HUES64 (cell line): ENCODE measurements at regions not wholly inside any gene's neighbourhood (a gene's known extent, or its start where the extent isn't known, plus 50 kb on each side); places are given as distances from the start of the nearest gene placed in this dataset.

Source experiments
- H3K27ac ChIP-seq: 2 replicates; pipeline ENCODE4 v1.7.0; 2013; ENCODE audit warnings: low read depth, low read length, inconsistent platforms
- H3K27me3 ChIP-seq: 2 replicates; pipeline ENCODE4 v1.6.1; 2013; ENCODE audit warnings: mild to moderate bottlenecking, low read length; ENCODE audit not compliant: insufficient read depth
- H3K36me3 ChIP-seq: 2 replicates; pipeline ENCODE4 v1.6.1; 2013; ENCODE audit warnings: mild to moderate bottlenecking, low read length; ENCODE audit not compliant: insufficient read depth
- H3K4me1 ChIP-seq: 2 replicates; pipeline ENCODE4 v1.6.1; 2013; ENCODE audit warnings: mild to moderate bottlenecking, low read length, moderate library complexity; ENCODE audit not compliant: insufficient read depth
- H3K4me3 ChIP-seq: 2 replicates; pipeline ENCODE4 v1.5.1; 2013; ENCODE audit warnings: mild to moderate bottlenecking, low read length, moderate library complexity
- H3K9ac ChIP-seq: 2 replicates; pipeline ENCODE4 v1.6.1; 2013; ENCODE audit warnings: mild to moderate bottlenecking, low read depth, low read length
- H3K9me3 ChIP-seq: 2 replicates; pipeline ENCODE4 v1.6.1; 2013; ENCODE audit warnings: low read depth, low read length; ENCODE audit not compliant: insufficient read depth
- WGBS: fragments of 150-250, 120-280 bp; methylation state at CpG from one replicate; pipeline ENCODE4 v1.1.7; 2013; ENCODE audit warnings: missing lambda C conversion rate; 5-methylcytosine and 5-hydroxymethylcytosine counted together

DNA sequence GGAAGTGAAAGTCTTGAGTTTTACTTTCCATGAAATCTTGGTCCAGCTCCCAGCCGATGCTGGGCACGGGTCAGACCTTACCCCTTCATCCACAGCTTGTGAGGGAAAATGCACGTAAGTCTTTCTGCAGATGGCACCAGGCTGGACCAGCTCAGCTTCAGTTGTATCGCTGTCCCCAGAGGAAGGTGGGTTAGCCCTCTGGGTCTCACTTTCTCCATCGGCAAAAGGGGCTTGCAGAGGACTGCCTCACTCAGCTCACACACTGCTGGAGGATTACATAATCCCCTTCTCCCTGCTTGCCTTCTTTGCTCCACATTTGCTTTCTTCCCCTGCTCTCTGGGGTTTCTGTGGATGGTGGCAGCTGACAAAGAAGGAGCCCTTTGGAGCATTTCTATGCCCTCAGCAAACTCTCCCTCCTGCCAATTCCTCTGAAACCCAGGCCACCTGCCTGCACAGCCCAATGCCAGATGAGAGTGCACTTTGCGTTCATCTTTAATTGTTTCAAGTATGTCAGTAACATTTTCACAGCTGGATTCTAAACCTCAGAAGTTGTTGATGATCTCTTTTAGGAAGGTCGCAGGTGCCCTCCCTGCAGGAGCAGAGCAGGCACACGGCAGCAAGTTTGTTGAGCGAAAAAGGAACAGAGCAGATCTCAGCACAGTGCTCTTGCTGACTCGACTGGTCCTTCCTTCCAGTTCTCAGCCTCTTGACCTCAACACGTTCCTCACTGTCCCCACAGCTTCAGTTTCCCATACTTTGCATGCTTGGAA is 155.6 kb upstream of the GLI2 start:
- Histone ChIP-seq H3K4me1 (peaks cover 20% of the 10 kb centered on the region), H3K4me3 (no peak overlapping the region), H3K27me3 (peaks cover 85% of the 10 kb centered on the region), H3K9me3 (no peaks in the 10 kb centered on the region), H3K9ac (no peak overlapping the region), H3K36me3 (no peaks in the 10 kb centered on the region), H3K27ac (no peak overlapping the region)
- 87% methylated on average over 11 of the region's 11 CpGs for WGBS

DNA sequence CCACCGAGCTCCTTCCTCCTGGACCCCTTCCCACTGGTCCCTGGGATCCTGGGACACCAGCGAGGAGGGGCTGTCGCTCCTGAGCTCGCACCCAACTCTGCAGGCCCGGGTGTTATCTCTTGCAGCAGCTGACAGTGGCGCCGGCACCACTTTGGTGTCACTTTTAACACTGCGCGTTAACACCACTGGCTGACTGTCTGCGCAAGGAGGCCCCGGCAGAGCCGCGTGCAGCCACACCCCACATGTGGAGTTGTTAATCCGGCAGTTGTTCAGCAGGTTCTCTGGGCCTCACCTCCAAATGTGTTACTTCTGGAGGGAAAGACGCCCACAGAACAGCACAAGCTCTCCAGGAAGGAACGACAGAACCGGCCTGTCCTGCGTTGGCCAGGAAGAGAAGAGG is 155.0 kb upstream of the GLI2 start:
- no peak overlapping the region for H3K27ac ChIP-seq
- WGBS: 89% methylated on average over 18 of the region's 18 CpGs
- peaks cover 85% of the 10 kb centered on the region for H3K27me3 ChIP-seq
- H3K4me1 ChIP-seq: peaks cover 14% of the 10 kb centered on the region
- H3K9me3 ChIP-seq: no peaks in the 10 kb centered on the region
- no peak overlapping the region for H3K4me3 ChIP-seq
- H3K36me3 ChIP-seq: no peaks in the 10 kb centered on the region
- no peak overlapping the region for H3K9ac ChIP-seq

DNA sequence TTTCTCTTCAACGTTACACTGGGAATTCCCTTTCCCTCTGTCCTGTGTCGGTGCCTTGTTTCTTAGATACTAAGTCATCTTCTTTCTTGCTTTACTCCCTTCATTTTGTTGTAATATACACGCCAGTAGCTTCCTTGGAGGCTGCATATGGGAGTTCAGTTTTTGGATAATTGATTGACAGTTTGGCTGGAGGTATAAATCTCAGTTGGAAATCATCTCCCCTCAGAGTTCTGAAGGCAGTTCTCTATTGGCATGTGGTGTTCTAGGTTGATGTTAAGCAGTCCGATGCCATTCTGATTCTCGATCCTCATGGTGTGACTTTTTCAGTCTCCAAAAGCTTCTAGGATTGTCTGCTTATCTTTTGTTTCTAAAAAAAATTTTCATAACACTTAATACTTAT is 152.5 kb upstream of the GLI2 start:
- 94% methylated on average over 4 of the region's 5 CpGs for WGBS
- Histone ChIP-seq H3K4me1 (peaks cover 9% of the 10 kb centered on the region), H3K36me3 (no peaks in the 10 kb centered on the region), H3K9me3 (no peaks in the 10 kb centered on the region), H3K27me3 (peaks cover 85% of the 10 kb centered on the region), H3K4me3 (no peak overlapping the region), H3K9ac (no peak overlapping the region), H3K27ac (no peak overlapping the region)

DNA sequence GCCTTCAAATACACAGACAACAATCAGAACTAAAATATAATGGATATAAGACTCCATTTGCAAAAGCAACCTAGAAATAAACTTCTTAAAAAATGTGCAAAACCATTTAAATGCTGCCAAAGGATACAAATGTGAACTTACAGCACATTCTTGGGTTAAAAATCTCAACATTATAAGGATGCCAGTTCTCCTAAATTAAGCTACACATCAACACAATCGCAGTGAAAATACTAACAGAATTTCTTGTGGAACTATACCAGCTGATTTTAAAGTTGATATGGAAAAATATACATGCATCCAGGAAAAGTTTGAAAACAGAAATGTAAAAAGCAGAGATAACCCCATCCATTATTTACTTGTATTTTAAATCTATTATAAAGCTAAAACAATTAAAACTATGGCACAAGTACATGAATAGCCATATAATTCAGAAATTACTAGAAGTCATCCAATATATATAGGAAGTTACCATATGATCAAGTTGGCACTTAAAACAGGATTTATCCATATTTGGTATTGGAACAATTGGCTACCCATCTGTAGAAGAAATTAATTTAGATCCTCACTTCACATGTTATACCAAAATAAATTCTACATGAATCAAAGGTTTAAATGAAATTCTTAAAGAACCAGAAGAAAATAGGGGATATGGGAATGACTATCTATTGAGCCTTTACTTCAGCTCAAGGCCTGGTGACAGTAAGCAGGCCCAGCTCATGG is 151.7 kb upstream of the GLI2 start:
- Histone ChIP-seq H3K4me3 (no peak overlapping the region), H3K4me1 (peaks cover 12% of the 10 kb centered on the region), H3K27ac (no peak overlapping the region), H3K9me3 (no peaks in the 10 kb centered on the region), H3K27me3 (peaks cover 85% of the 10 kb centered on the region), H3K9ac (no peak overlapping the region), H3K36me3 (no peaks in the 10 kb centered on the region)
- WGBS: 100% methylated on average over 1 of the region's 1 CpG

DNA sequence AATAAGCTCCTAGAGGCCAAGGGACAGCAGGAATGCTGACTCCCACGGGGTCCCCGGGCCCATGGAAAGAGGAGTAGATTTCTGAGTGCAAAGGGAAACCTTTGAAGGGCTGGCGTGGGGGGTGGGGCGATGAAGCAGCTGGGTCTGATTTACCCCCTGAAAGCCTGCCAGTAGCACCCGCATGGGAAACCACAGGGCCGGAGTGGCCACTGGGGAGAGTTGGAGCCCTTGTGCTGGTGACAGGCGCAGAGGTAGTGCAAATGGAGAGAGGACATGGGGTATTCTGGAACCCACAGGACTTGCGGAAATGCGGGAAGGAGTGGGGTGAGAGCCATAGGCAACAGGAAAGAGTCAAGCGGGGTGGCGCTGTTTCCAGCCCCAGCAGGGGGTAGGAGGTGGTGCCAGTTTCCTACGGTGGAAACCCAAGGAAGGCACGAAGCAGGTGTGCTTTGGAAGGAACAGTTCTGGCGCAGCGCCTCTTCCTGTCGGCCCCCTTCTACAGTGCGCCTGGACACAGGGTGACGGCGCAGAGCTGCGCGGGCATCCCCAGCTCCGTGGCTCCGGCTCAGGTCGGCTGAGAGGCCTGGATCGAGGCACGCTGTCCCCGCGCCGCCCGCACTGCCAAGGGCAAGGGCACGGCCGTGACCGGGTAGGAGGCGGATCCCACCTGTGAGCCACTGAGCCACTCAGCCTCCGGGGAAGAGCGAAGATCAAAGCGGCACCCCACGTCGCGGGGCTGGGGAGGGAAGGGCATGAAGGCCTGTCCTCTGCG is 149.0 kb upstream of the GLI2 start:
- H3K9ac ChIP-seq: peak overlapping the region; percentile 66; the same call in 1 of the 2 replicates
- 14% methylated on average over 41 of the region's 41 CpGs for WGBS
- peaks cover 12% of the 10 kb centered on the region for H3K4me1 ChIP-seq
- H3K36me3 ChIP-seq: no peaks in the 10 kb centered on the region
- H3K9me3 ChIP-seq: no peaks in the 10 kb centered on the region
- H3K27ac ChIP-seq: peak overlapping the region; percentile 23; the same call in 1 of the 2 replicates
- H3K4me3 ChIP-seq: peak overlapping the region; percentile 54
- H3K27me3 ChIP-seq: peaks cover 79% of the 10 kb centered on the region

DNA sequence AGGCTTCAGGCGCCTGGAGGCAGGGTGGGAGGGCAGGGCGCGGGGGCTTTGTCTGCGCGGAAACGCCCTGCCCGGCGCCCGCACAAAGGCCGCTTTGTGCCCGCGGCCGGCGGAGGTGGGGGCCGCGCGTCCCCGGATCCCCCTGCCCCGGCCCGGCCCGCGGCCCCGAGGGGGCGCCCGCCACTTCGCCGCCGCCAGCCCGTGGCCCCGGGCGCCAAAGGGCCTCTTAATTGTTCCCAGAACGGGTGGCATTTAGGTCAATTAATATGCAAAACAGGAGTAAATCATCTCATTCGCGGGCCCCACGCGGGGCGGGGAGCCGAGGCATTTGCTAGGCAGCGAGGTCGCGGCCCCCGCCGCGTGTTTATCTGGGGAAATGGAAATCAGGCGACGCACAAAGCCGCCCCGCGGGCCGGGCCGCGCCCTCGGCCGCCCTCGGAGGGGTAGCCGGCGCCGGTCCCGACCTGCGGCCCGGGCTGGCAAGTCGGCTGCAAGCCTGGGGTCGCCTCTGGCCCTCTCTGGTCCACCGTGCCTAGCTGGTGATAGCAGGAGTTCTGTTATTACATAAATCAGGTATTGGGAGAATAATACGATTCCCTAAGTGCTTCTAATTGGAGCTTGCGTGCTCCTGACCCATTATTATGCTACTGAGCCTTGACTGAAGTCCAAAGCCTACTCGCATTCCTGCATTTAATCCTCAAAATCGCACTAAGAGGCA is 148.2 kb upstream of the GLI2 start:
- Histone ChIP-seq H3K9me3 (no peaks in the 10 kb centered on the region), H3K4me1 (peaks cover 12% of the 10 kb centered on the region), H3K27me3 (peaks cover 78% of the 10 kb centered on the region), H3K4me3 (peak overlapping the region; percentile 54), H3K9ac (peak overlapping the region; percentile 66; the same call in 1 of the 2 replicates), H3K27ac (peak overlapping the region; percentile 32; the same call in 1 of the 2 replicates), H3K36me3 (no peaks in the 10 kb centered on the region)
- under 1% methylated on average over 68 of the region's 68 CpGs for WGBS

DNA sequence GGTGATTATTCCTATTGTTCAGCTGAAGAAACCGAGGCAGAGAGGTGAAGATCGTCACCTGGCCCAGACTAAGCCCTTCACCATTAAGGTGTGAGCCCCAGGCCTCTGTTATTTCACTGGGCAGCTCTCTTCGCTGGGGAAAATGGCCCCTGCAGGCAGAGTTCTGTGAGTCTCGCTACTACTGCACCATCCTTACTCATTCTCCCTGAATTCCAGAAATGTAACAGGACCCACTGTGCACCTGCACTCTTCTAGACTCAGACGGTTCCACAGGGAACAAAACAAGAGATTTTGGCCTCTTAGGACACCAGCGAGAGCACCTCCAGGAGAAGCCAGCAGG is 147.7 kb upstream of the GLI2 start:
- Histone ChIP-seq H3K4me1 (peaks cover 12% of the 10 kb centered on the region), H3K4me3 (peak overlapping the region; percentile 41), H3K36me3 (no peaks in the 10 kb centered on the region), H3K27me3 (peaks cover 73% of the 10 kb centered on the region), H3K27ac (peak overlapping the region; percentile 20; the same call in 1 of the 2 replicates), H3K9ac (no peak overlapping the region), H3K9me3 (no peaks in the 10 kb centered on the region)
- WGBS: 27% methylated on average over 6 of the region's 6 CpGs

DNA sequence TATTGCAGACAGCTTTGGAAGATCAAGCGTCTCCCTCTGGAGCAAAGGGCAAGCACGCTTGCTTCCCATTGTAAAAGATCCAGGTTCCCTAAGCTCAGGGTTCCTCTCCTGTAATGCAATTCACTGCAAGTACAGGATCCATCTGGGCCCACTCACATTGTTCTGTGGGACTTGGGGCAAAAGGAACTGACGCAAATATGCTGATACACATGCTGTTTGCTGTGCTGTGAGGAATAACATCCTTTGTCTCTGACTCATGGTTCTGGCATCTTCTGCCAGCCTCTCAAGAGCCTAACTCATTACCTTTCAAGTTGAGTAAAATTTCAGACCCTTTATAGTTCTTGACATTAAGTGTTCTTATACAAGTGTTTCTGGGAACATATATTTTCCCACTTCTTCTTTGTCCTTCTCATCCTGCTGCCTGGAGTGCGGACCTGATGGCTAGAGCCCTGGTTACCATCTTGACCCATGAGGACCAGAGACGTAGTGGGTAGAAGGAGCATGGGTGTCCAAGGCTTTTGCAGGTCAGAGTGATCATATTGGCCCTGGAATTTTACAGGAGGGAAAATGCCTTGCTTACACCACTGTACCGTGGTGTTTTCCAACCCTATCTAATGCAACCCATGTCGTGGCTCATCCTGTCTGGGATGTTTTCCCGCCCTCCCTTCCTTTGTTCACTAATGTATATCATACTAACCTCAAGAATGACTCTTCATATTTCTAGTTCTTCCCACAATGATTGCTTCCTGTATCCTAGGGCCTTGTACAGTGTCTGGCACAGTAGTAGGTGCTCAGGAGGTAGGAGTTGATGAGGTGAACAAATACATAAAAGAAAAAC is 145.7 kb upstream of the GLI2 start:
- Histone ChIP-seq H3K36me3 (no peaks in the 10 kb centered on the region), H3K27me3 (peaks cover 76% of the 10 kb centered on the region), H3K4me1 (peaks cover 21% of the 10 kb centered on the region), H3K4me3 (no peak overlapping the region), H3K27ac (no peak overlapping the region), H3K9me3 (no peaks in the 10 kb centered on the region), H3K9ac (no peak overlapping the region)
- WGBS: 85% methylated on average over 8 of the region's 8 CpGs

DNA sequence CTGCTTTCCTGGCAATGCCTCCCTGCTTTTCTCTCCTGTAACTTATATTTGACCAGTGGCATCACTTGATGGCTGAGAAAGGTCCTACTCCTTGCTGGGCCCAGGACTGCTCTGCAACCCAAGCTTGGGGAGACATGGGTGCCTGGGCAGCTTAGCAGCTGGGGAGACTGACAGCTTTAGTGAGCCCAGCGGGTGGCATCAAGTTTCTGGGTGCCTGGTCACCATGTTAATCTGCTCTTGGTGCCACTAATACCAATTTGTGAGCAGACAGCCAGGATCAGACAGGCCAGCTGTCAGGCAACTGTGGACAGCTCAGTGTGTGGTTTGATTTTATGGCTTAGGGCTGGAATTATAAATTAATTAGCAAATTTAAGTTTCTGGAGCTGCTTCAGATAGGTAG is 144.8 kb upstream of the GLI2 start:
- 90% methylated on average over 1 of the region's 1 CpG for WGBS

DNA sequence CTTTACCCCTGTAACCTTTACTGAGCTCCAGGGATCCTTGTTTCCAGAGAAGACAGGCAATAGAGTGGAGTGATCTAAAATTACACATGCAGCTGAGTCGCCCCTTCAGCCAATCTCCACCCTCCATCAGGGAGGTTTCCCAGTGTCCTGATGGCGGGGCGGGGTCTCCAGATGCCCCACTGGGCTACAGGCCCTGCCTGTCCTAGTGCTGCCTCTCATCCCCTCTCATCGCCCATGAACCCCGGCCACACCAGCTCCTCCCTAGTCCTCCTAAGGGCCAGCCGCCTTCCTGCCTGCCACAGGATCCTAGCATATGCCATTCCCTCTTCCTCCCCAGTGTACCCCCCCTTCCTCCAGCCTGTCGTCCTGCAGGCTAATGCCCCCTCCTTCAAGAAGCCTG is 144.1 kb upstream of the GLI2 start:
- Histone ChIP-seq H3K9ac (no peak overlapping the region), H3K4me3 (no peak overlapping the region), H3K27me3 (peaks cover 61% of the 10 kb centered on the region), H3K9me3 (no peaks in the 10 kb centered on the region), H3K36me3 (no peaks in the 10 kb centered on the region), H3K4me1 (peaks cover 18% of the 10 kb centered on the region), H3K27ac (no peak overlapping the region)
- 84% methylated on average over 7 of the region's 7 CpGs for WGBS

More for the DNA sequence above, 144.8 kb upstream of the GLI2 start:
- H3K27me3 ChIP-seq: peaks cover 67% of the 10 kb centered on the region
- H3K9ac ChIP-seq: no peak overlapping the region
- H3K4me1 ChIP-seq: peaks cover 21% of the 10 kb centered on the region
- no peak overlapping the region for H3K4me3 ChIP-seq
- no peaks in the 10 kb centered on the region for H3K36me3 ChIP-seq
- no peak overlapping the region for H3K27ac ChIP-seq
- no peaks in the 10 kb centered on the region for H3K9me3 ChIP-seq
